Non-pigmented ciliary epithelial cell (primary cell): ENCODE measurements at regions not wholly inside any gene's neighbourhood (a gene's known extent, or its start where the extent isn't known, plus 50 kb on each side); places are given as distances from the start of the nearest gene placed in this dataset.

Experiments used
- DNase-seq: peaks from one replicate; pipeline ENCODE4 v3.0.0-alpha.2; 2010; ENCODE audit warnings: low read depth

DNA sequence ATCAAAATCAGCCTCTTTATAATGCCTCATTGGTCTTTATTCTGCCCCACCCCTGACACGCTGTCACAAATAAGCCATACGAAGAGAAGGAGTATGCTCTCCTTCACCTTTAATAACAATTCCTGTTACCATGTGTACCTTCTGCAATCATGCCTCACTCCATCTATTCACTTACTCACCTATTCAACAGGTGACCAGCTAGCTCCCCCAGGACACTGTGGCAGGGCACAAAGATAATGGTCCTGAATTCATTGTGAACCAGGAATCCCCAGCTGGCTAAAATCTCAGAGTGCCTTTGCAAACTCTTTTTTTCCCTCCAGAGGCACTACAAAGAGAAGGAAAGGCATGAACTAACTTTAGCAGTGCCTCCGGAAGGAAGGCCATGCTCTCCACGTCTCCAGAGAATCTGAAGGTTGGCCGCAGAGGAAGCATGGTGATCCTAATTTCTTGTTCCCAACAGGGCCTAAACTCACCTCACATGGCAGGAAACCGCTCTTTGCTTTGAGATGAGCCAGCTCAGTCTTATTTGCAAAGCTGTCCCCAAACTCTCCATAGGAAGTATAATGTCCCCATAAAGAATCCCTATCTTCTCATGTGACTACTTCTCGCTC is 590.3 kb downstream of the BUD13 start:
- DNase-seq: no peak

- no peak for DNase-seq
These were observed 591.8 kb downstream of the BUD13 start for GRCh38 chr11:116180806-116181600.

- DNase-seq: no peak
These were observed 593.4 kb downstream of the BUD13 start for GRCh38 chr11:116179401-116179800.

GRCh38 chr11:116177521-116178210 is 595.1 kb downstream of the BUD13 start:
- DNase-seq: no peak

DNA sequence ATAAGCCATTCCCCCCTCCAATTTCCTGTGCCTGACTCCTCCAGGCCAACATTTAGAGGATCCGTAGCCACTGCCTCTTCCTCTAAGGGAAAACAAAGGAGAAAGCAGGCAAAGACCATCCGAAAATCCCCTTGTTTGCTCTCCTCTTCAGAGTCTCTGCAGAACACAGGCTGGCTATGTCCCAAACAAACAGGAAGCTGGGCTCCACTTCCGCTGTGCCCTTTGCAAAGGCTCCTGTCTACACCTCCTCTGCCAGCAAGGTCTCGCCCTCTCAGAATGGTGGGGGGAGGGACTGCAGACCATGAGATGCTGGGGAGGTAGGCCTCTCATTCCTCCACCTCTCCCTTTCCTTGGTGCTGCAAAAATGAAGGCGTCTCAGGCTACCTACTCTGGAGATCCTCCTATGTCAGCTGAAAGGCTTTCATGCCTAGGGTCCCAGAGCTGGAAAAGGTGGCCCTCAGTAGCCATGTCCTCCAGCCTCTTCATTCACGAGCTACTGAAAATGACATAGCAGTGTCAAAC is 596.2 kb downstream of the BUD13 start:
- DNase-seq: no peak

GRCh38 chr11:116175707-116176106 is 597.1 kb downstream of the BUD13 start:
- DNase-seq: no peak

DNA sequence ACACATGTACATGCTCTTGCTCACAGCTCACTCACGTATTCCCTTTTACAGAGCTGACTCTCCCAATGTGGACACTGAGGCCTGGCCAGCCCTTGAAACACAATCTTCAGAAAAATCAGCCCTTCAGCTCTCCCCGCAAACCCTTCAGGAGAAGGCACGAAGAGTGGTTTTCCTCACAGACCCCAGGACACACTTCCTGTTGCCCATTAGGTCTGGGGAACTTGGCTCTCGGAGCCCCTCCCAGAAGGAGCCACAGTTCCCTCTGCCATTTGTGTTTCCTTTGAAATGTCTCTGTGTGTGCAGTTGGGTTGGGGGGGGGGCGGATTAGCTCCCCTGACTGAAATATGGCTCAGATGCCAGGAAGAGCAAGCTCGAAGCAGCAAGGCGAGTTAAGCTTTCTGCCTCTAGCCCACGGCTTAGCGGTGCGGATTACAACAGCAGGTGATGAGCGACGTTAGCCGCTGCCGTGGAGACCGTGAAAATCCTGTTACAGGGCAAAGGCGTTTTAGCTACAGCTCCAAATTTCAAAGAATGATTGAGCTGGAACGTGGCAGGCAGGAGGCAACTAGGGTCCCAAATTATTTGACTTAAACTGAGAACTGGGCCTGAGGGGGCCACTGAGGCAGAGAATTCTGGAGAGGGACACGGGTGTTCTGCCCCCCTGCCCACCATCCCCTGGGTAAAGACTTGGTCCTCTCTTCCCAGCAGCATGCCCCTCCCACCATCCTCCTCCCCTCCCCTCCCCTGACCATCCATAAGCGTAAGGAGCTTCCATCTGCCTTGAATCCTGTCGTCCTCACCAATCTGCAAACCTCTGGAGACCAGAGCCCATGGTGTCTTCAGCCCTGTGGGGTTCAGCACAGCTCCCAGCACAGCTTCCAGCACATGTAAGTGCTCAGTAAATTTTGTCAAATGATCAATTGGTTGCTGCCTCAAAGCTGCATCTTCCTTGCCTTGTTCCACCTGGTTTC is 598.6 kb downstream of the BUD13 start:
- no peak for DNase-seq

GRCh38 chr11:116173506-116173905 is 599.3 kb downstream of the BUD13 start:
- no peak for DNase-seq

DNA sequence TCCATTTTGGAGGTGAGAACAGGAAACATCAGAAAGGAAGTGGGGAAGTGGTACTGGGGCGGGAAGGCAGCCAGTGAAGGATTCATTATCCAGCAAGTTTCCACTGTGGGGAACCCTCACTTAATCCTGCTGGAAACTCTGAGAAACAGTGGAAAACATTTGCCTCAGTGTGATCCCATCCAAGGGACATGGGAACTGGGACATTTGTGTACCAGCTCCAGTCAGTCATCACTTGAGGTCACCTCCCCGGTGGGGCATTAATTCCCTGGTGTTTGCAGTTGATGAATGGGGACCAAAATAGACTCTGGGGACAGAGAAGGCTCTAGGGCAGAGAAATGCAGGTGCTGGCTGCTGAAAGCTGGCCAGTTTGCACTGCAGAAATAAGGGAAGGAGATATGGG is 599.9 kb downstream of the BUD13 start:
- no peak for DNase-seq

DNA sequence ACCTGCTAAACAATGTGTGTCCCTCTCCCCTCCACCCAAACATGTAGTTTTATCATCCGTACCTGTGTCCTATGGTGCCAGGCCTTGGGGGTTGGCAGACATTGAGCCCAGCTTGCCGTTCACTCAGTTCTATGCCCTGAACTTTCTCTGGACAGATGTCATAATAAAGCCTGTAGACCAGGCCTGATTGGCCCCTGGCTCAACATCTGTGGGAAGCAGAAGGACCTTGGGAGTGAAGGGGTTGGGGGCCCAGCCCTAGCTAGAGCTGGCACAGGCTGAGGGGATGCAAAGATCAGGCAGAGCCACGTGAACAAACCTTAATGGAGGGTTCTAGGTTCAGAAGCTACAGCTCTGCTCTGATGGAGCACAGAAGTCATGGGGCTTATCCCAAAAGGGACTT is 600.6 kb downstream of the BUD13 start:
- DNase-seq: no peak

DNA sequence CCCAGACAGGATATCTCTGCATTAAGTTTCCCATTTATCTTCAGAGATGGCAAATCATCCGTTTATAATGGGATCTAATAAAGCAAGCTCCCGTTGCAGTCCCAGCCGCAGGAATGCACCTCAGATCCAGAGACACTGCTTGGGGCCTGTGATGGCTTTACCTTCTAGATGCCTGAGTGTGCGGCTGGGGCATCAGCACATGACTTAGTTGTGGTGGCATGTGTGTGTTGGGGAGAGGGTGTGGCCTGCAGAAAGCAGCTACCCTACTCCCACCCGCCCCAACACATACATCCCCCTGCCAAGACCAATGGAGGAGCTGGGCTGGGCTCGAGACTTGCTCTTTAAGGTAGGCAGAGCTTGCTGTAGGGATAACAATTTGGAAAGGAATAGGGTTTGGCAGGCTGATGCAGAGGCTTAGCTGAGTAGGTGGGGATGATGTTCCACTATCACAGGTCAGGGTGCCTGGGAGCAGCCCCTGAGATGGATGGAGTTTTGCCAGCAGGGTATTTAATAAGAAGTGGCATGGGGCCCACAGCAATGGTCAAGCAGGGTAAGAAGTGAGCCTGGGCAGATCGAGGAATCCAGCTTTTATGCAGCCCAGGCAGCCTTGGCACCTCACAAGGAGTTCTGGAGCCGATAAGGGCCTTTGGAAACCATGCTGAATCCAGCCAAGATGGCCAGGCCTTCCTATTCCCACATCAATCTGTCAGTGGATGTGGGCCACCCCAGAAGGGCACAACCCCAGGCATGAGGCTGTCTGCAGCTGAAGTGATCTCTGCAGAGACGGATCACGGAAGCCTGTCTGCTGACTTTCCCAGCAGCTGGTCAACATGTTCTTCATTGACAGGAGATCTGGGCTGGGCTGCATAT is 601.3 kb downstream of the BUD13 start:
- DNase-seq: no peak

GRCh38 chr11:116170526-116171120 is 602.2 kb downstream of the BUD13 start:
- DNase-seq: no peak

DNA sequence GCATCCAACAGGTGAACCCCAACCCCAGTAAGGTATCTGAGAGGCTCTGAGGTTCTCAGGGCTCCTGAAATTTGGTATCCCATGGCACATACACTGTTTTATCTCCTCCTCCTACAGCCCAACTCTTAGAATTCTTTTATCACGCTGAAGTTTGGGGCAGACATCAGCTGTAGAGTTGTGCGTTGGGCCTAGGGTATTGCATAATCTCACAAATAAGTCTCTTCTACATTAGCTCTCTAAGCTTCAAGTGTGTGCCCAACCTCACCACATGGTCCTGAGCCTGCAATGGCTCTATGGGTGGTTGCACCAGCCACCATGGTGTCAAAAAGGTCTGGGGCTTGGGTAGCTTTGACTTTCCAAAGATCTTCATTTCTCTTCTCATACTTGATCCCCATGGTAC is 603.0 kb downstream of the BUD13 start:
- no peak for DNase-seq

- DNase-seq: no peak
These were observed 604.4 kb downstream of the BUD13 start for GRCh38 chr11:116168459-116168787.

DNA sequence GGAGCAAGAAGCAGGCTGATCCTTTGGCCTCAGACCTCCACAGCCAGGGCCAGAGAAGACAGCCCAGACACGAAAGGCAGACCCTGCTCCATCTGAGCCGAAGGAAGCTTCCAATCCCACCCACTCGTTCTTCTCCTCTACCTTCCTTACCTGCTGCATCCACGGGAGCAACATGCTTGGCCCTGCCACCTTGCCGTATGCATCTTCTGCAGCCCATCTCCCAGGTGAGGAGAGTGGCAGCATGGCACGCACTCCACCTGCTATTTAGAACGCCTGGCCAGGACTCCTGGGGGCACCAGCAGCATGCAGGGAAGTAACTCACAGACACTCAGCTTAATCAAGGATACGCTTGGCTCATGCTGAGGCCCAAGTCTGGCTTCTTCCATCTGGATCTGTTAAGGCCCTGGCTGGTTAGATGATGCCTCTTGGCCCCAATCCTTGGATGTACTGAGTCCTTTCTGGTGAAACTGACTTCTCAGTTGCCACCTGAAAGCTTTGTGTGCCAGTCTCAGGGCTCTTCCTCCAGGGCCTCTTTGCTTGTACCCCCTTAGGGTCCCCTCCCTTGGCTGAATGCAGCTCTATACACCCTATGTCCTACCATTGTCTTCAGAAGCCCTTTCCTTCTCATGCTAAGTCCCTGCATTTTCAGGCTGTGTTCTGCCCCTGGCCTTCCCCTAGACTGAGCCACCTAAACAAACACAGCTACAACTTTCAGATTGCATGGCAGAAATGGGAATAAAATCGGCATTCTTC is 604.9 kb downstream of the BUD13 start:
- no peak for DNase-seq

DNA sequence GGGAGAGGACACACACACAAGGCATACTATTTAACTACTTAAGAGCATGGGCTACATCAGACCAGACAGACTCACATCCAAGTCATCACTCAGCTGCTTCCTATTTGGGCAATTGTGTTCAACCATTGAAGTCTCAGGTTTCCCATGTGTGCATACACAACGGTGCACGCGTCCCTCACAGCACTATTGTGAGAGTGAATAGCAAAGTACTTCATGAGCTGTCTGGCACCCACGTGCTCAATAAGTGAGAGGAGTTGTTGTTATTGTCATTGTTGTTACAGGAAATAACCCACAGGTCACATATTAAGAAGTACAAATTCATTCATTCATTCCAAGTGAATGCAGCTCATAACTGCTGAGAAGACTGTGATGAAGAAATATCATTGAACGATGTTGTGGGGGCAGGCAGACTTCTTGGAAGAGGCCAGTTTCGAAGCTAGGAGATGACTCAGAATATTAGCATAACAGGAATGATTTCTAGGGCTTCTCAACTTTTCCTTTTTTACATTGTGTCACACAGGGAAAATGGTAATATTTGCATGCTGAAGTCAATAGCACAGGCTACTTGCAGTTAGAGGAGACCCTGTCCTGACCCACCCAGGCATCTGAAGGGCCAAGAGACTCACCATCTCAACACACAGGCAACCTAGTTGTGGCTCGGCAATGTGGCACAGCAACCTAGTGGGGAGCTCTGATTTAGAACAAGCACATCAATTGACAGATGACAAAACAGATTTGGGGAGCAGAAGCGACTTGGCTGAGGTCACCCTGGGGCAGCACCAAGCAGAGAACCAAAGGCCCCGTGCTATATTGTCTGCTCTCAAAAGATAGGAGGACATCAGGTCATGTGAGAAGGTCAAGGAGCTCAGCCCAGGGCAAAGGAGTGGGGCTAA is 606.0 kb downstream of the BUD13 start:
- no peak for DNase-seq

GRCh38 chr11:116164843-116165242 is 607.9 kb downstream of the BUD13 start:
- no peak for DNase-seq

GRCh38 chr11:116162886-116163230 is 609.9 kb downstream of the BUD13 start:
- no peak for DNase-seq
